Uterus (tissue), 2 donors: ENCODE measurements at regions not wholly inside any gene's neighbourhood (a gene's known extent, or its start where the extent isn't known, plus 50 kb on each side); places are given as distances from the start of the nearest gene placed in this dataset.

Experiments
- POLR2A ChIP-seq, 2 donors: fragments of 450-650 bp; IDR thresholded peaks; one replicate each; pipeline ENCODE4 v1.6.1; 2016; ENCODE audit warnings: antibody characterized with exemption in 2 of 2, mild to moderate bottlenecking in 1 of 2, moderate library complexity in 1 of 2
- TF ChIP-seq, protein P1 (sequence below), 4 experiments: fragments of 200-600 bp in 2 of 4; fragments of 450-650 bp in 2 of 4; sonication (generic) in 2 of 4; IDR thresholded peaks; one replicate each; pipeline ENCODE4 v1.5.1; 2016 to 2019; ENCODE audit warnings: antibody characterized with exemption in 4 of 4, mild to moderate bottlenecking in 2 of 4, moderate library complexity in 1 of 4

DNA sequence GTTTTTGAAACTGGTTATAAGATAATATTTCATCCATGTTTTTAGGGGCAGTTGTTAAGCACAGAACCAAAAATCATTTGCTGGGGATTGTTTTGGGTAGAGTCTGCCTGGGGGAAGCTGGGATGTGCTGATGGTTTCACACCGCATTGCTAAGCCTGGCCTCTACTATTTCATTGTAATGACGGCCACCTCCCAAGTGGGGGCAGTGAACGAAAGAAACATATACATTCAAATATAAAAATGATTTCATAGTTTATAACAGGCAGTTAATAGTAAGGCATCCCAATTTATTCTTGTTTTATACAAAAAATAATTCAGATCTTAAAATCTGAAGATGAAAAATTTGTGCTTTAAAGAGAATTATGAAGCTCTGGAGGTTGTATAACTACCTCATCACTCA lies 750.8 kb downstream of the REEP3 start:
- TF ChIP-seq, protein P1, sequence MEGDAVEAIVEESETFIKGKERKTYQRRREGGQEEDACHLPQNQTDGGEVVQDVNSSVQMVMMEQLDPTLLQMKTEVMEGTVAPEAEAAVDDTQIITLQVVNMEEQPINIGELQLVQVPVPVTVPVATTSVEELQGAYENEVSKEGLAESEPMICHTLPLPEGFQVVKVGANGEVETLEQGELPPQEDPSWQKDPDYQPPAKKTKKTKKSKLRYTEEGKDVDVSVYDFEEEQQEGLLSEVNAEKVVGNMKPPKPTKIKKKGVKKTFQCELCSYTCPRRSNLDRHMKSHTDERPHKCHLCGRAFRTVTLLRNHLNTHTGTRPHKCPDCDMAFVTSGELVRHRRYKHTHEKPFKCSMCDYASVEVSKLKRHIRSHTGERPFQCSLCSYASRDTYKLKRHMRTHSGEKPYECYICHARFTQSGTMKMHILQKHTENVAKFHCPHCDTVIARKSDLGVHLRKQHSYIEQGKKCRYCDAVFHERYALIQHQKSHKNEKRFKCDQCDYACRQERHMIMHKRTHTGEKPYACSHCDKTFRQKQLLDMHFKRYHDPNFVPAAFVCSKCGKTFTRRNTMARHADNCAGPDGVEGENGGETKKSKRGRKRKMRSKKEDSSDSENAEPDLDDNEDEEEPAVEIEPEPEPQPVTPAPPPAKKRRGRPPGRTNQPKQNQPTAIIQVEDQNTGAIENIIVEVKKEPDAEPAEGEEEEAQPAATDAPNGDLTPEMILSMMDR (IDR thresholded peaks at IDR 0.05) = no peak
- no peak for TF ChIP-seq POLR2A (IDR thresholded peaks at IDR 0.05)
